OCI-LY3 (cell line): ENCODE measurements at regions not wholly inside any gene's neighbourhood (a gene's known extent, or its start where the extent isn't known, plus 50 kb on each side); places are given as distances from the start of the nearest gene placed in this dataset.
A peak's percentile ranks its signal among the peaks of the same experiment; 100 is the strongest.
"Not testable (repeated sequence)": the region's sequence is repeated elsewhere in the genome, so short reads cannot be mapped to it uniquely, and the experiment has no call there.

Experiments used
- H2AFZ ChIP-seq: fragments of 200-600, 300-600 bp; shearing (Covaris generic); 2 replicates; pipeline ENCODE4 v1.6.0; 2014; ENCODE audit warnings: antibody characterized with exemption, low read depth, low read length
- H3K27ac ChIP-seq: fragments of 200-600, 300-600 bp; sonication (generic); 2 replicates; pipeline ENCODE4 v1.5.1; 2014; ENCODE audit warnings: mild to moderate bottlenecking, low read length, moderate library complexity, mixed read lengths
- H3K27me3 ChIP-seq: fragments of 200-600, 300-600 bp; sonication (generic); 2 replicates; pipeline ENCODE4 v1.6.1; 2014; ENCODE audit warnings: low read depth, low read length, mixed read lengths
- H3K36me3 ChIP-seq: fragments of 200-600, 300-600 bp; sonication (generic); replicated peaks from 2 replicates; pipeline ENCODE3; 2014; ENCODE audit warnings: low read depth, low read length, mixed read lengths
- H3K4me1 ChIP-seq: fragments of 300-600, 200-600 bp; sonication (generic); 2 replicates; pipeline ENCODE4 v1.6.1; 2014; ENCODE audit warnings: low read length, mixed read lengths
- H3K4me2 ChIP-seq: fragments of 200-600, 300-600 bp; sonication (generic); 2 replicates; pipeline ENCODE4 v1.6.1; 2014; ENCODE audit warnings: low read length, mixed read lengths
- H3K4me3 ChIP-seq: fragments of 300-600, 200-600 bp; sonication (generic); 2 replicates; pipeline ENCODE4 v1.5.1; 2014; ENCODE audit warnings: antibody characterized with exemption, mild to moderate bottlenecking, low read length, moderate library complexity
- H3K79me2 ChIP-seq: fragments of 300-600, 200-600 bp; shearing (Covaris generic); 2 replicates; pipeline ENCODE4 v1.6.1; 2014; ENCODE audit warnings: mild to moderate bottlenecking, low read length, mixed read lengths
- H3K9ac ChIP-seq: fragments of 300-600, 200-600 bp; shearing (Covaris generic); 2 replicates; pipeline ENCODE4 v1.6.0; 2014; ENCODE audit warnings: mild to moderate bottlenecking, low read length, moderate library complexity
- H3K9me3 ChIP-seq: fragments of 200-600, 300-600 bp; shearing (Covaris generic); 2 replicates; pipeline ENCODE4 v1.6.1; 2014; ENCODE audit warnings: low read length, mixed read lengths; ENCODE audit not compliant: insufficient read depth
- H4K20me1 ChIP-seq: fragments of 200-600, 300-600 bp; sonication (generic); 2 replicates; pipeline ENCODE4 v1.6.1; 2016; ENCODE audit warnings: low read length, mixed read lengths; ENCODE audit not compliant: insufficient read depth
- CTCF ChIP-seq: fragments of 200-600, 300-600 bp; sonication (generic); IDR thresholded peaks from 2 replicates; pipeline ENCODE4 v1.5.1; 2014; ENCODE audit warnings: antibody characterized with exemption, low read length, low read depth
- EZH2phosphoT487 ChIP-seq: fragments of 200-600 bp; shearing (Covaris generic); IDR thresholded peaks from 2 replicates; pipeline ENCODE4 v1.6.1; 2018; ENCODE audit warnings: antibody characterized with exemption, mixed run types, low read depth

GRCh38 chr7:81457852-81458522, 311.9 kb downstream of the HGF start:
- no peak overlapping the region for H3K27ac ChIP-seq

GRCh38 chr7:81453770-81454169, 316.1 kb downstream of the HGF start:
- H3K9ac ChIP-seq, H3K27me3 ChIP-seq, H3K4me2 ChIP-seq, H3K4me1 ChIP-seq, H3K36me3 ChIP-seq, H3K79me2 ChIP-seq, H4K20me1 ChIP-seq, H3K4me3 ChIP-seq, H3K9me3 ChIP-seq, H2AFZ ChIP-seq, H3K27ac ChIP-seq: not testable (repeated sequence)

More at GRCh38 chr7:81457852-81458522, 311.9 kb downstream of the HGF start:
- no peaks in the 10 kb centered on the region for H3K9me3 ChIP-seq
- no peak overlapping the region for H3K4me3 ChIP-seq
- no peak for TF ChIP-seq EZH2phosphoT487
- peak; percentile 42 for TF ChIP-seq CTCF
- no peak overlapping the region for H3K4me2 ChIP-seq
- no peaks in the 10 kb centered on the region for H3K27me3 ChIP-seq
- H3K9ac ChIP-seq = no peak overlapping the region
- peaks cover 28% of the 10 kb centered on the region for H3K4me1 ChIP-seq
- no peak overlapping the region for H2AFZ ChIP-seq
- H3K79me2 ChIP-seq = no peaks in the 10 kb centered on the region
- no peaks in the 10 kb centered on the region for H4K20me1 ChIP-seq
- no peaks in the 10 kb centered on the region for H3K36me3 ChIP-seq

GRCh38 chr7:81449105-81449504, 320.7 kb downstream of the HGF start:
- TF ChIP-seq CTCF (no peak), EZH2phosphoT487 (no peak)
- Histone ChIP-seq H4K20me1 (no peaks in the 10 kb centered on the region), H3K4me1 (no peaks in the 10 kb centered on the region), H3K36me3 (no peaks in the 10 kb centered on the region), H3K4me2 (no peak overlapping the region), H3K79me2 (no peaks in the 10 kb centered on the region), H3K9me3 (no peaks in the 10 kb centered on the region), H3K4me3 (no peak overlapping the region), H3K27ac (no peak overlapping the region), H3K27me3 (no peaks in the 10 kb centered on the region), H3K9ac (no peak overlapping the region), H2AFZ (no peak overlapping the region)

GRCh38 chr7:81447351-81447952, 322.4 kb downstream of the HGF start:
- Histone ChIP-seq H3K79me2 (no peaks in the 10 kb centered on the region), H3K4me3 (no peak overlapping the region), H3K36me3 (no peaks in the 10 kb centered on the region), H2AFZ (peak overlapping the region; percentile 39; the same call in 1 of the 2 replicates), H3K9ac (no peak overlapping the region), H3K9me3 (no peaks in the 10 kb centered on the region), H3K27ac (no peak overlapping the region), H3K27me3 (no peaks in the 10 kb centered on the region), H4K20me1 (no peaks in the 10 kb centered on the region), H3K4me2 (no peak overlapping the region), H3K4me1 (no peaks in the 10 kb centered on the region)
- TF ChIP-seq EZH2phosphoT487 (no peak), CTCF (peak; percentile 73)
